ENCODE measurements at regions not wholly inside any gene's neighbourhood (a gene's known extent, or its start where the extent isn't known, plus 50 kb on each side); places are given as distances from the start of the nearest gene placed in this dataset.

DNA sequence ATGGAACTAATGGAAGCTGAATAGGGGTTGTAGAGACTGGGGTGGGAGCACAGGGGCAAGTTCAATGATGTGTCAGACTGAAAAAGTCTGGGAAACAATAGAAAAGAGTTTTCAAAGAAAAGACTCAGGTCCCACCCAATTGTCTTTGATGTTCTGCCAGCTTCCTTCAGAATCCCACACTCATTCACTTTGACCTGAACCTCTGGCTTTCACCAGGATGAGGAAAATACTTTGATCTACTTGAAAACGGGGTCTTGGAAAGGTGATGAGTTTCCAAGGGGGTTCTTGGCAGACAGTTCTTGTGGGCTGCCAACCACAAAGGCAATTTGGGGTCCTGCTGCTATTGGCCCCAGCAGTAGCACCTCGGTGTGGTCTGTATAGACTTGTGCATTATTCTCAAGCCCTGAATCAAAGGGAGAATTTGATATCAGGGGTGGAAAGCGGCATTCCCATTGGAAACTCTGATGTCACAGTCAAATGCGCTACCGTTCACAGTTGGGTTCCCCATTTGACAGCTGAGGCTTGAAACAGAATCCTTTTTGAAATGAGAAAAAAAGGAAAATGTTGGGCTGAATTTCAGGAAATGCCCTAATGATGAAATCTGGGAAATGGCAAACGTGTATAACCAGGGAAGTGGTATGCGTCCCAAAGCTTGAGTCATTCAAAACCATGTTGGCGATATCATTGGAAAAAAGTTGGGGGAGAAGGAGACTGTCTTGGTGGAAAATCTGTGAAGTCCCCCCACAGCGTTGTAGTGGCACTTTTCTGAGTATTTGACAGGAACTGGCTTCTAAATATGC, 229.2 kb upstream of the LRTM1 start:
- Histone ChIP-seq H3K36me3 (ENCODE audit: control insufficient read depth, insufficient read depth, low read length) (no peaks in the 10 kb centered on the region), H3K4me3 (ENCODE audit: low read depth, low read length) (no peak overlapping the region), H3K27me3 (ENCODE audit: control insufficient read depth, insufficient read depth, low read length) (no peaks in the 10 kb centered on the region)
- no peak for FAIRE-seq
- no peak for TF ChIP-seq CTCF (IDR thresholded peaks at IDR 0.05; ENCODE audit: insufficient read depth, low read length, severe bottlenecking)
- no peak for DNase-seq (ENCODE audit: low read depth)

- FAIRE-seq: no peak
- TF ChIP-seq CTCF (IDR thresholded peaks at IDR 0.05; ENCODE audit: insufficient read depth, low read length, severe bottlenecking): no peak
Measured at GRCh38 chr3:55147856-55148720, 220.2 kb upstream of the LRTM1 start.

DNA sequence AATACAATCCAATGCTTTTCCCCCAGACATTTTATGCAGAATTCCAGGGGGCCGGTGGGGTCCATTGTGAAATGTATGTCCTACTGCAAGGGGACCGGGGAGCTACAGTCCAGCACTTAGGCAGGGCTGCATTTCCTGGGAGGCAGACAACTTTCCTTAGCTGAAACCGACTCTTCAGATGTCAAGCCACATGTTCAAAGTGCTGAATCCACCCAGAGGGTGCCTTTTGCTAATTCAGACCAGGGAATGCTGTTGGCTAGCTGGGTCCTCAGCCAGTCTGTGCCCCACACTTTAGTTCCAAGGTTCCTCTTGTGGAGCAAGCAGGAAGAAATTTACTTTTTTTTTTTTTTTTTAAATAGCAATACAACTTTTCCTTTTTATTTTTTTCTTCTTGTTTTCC, 219.5 kb upstream of the LRTM1 start:
- TF ChIP-seq CTCF (IDR thresholded peaks at IDR 0.05; ENCODE audit: insufficient read depth, low read length, severe bottlenecking): no peak
- no peak overlapping the region for H3K4me3 ChIP-seq (ENCODE audit: low read depth, low read length)
- FAIRE-seq (no peak), DNase-seq (ENCODE audit: low read depth) (no peak)
- no peaks in the 10 kb centered on the region for H3K36me3 ChIP-seq (ENCODE audit: control insufficient read depth, insufficient read depth, low read length)
- H3K27me3 ChIP-seq (ENCODE audit: control insufficient read depth, insufficient read depth, low read length): no peaks in the 10 kb centered on the region

More at GRCh38 chr3:55147856-55148720, 220.2 kb upstream of the LRTM1 start:
- no peak for DNase-seq (ENCODE audit: low read depth)
- H3K4me3 ChIP-seq (ENCODE audit: low read depth, low read length): no peak overlapping the region
- no peaks in the 10 kb centered on the region for H3K27me3 ChIP-seq (ENCODE audit: control insufficient read depth, insufficient read depth, low read length)
- H3K36me3 ChIP-seq (ENCODE audit: control insufficient read depth, insufficient read depth, low read length): no peaks in the 10 kb centered on the region

- FAIRE-seq (no peak), DNase-seq (ENCODE audit: low read depth) (no peak)
- no peak overlapping the region for H3K4me3 ChIP-seq (ENCODE audit: low read depth, low read length)
- H3K36me3 ChIP-seq (ENCODE audit: control insufficient read depth, insufficient read depth, low read length): no peaks in the 10 kb centered on the region
- no peaks in the 10 kb centered on the region for H3K27me3 ChIP-seq (ENCODE audit: control insufficient read depth, insufficient read depth, low read length)
- TF ChIP-seq CTCF (IDR thresholded peaks at IDR 0.05; ENCODE audit: insufficient read depth, low read length, severe bottlenecking): no peak
Measured at GRCh38 chr3:55146216-55146615, 218.4 kb upstream of the LRTM1 start.

- FAIRE-seq (no peak), DNase-seq (ENCODE audit: low read depth) (no peak)
- Histone ChIP-seq H3K36me3 (ENCODE audit: control insufficient read depth, insufficient read depth, low read length) (no peaks in the 10 kb centered on the region), H3K4me3 (ENCODE audit: low read depth, low read length) (no peak overlapping the region), H3K27me3 (ENCODE audit: control insufficient read depth, insufficient read depth, low read length) (no peaks in the 10 kb centered on the region)
- no peak for TF ChIP-seq CTCF (IDR thresholded peaks at IDR 0.05; ENCODE audit: insufficient read depth, low read length, severe bottlenecking)
Measured at GRCh38 chr3:55144015-55144673, 216.3 kb upstream of the LRTM1 start.

Measured in bronchial epithelial cell (primary cell).